ENCODE measurements at regions not wholly inside any gene's neighbourhood (a gene's known extent, or its start where the extent isn't known, plus 50 kb on each side); places are given as distances from the start of the nearest gene placed in this dataset.

GRCh38 chr11:80424012-80424695, 983.3 kb upstream of the TENM4 start:
- Mint-ChIP-seq H3K27ac (ENCODE audit: unreplicated experiment) (no peak overlapping the region), H3K36me3 (ENCODE audit: low read depth, unreplicated experiment) (no peaks in the 10 kb centered on the region), H3K4me3 (ENCODE audit: unreplicated experiment) (no peak overlapping the region), H3K27me3 (ENCODE audit: unreplicated experiment) (no peaks in the 10 kb centered on the region), H3K9me3 (ENCODE audit: unreplicated experiment) (no peaks in the 10 kb centered on the region), H3K4me1 (ENCODE audit: unreplicated experiment) (no peaks in the 10 kb centered on the region)
- DNase-seq (ENCODE audit: low spot score) = no peak
- TF ChIP-seq CTCF (IDR thresholded peaks at IDR 0.05; ENCODE audit: unreplicated experiment) = no peak

DNA sequence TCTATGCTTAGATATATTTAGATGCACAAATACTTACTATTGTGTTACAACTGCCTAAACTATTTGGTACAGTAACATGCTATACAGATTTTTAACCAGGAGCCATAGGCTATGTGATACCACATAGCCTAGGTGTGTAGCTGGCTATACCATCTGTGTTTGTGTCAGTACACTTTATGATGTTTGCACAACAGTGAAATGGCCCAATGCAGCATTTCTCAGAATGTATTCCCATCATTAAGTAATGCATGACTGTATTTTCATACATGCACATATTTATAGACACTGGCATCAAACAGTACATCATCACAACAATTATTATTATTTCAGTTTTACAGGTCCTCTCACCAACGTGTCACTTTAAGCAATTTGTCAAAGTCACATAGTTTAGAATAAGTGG, 979.5 kb upstream of the TENM4 start:
- Mint-ChIP-seq H3K4me3 (ENCODE audit: unreplicated experiment) (no peak overlapping the region), H3K4me1 (ENCODE audit: unreplicated experiment) (no peaks in the 10 kb centered on the region), H3K27me3 (ENCODE audit: unreplicated experiment) (no peaks in the 10 kb centered on the region), H3K36me3 (ENCODE audit: low read depth, unreplicated experiment) (no peaks in the 10 kb centered on the region), H3K9me3 (ENCODE audit: unreplicated experiment) (no peaks in the 10 kb centered on the region), H3K27ac (ENCODE audit: unreplicated experiment) (no peak overlapping the region)
- no peak for DNase-seq (ENCODE audit: low spot score)
- TF ChIP-seq CTCF (IDR thresholded peaks at IDR 0.05; ENCODE audit: unreplicated experiment) = no peak

DNA sequence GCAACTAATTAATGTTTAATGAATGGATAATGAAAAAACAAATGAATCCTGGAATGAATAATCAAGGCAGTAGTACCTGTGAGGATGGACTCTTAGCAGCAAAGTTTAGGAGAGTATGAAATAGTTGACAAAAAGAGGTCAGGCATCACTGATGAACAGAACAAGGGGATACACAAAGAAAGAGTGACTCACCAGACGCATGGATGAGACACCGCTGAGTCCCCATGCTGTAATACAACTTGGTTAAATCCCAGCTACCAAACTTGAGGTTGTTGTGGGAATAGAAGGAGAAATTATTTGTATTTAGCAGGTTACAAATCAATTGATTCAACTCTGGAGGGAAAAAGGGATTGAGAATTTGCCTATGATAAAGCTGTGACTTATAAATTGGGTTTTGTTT, 976.9 kb upstream of the TENM4 start:
- H3K27ac Mint-ChIP-seq (ENCODE audit: unreplicated experiment) = no peak overlapping the region

GRCh38 chr11:80415580-80415979, 974.8 kb upstream of the TENM4 start:
- no peak for DNase-seq (ENCODE audit: low spot score)
- Mint-ChIP-seq H3K4me3 (ENCODE audit: unreplicated experiment) (no peak overlapping the region), H3K4me1 (ENCODE audit: unreplicated experiment) (no peaks in the 10 kb centered on the region), H3K27ac (ENCODE audit: unreplicated experiment) (no peak overlapping the region), H3K27me3 (ENCODE audit: unreplicated experiment) (no peaks in the 10 kb centered on the region), H3K36me3 (ENCODE audit: low read depth, unreplicated experiment) (no peaks in the 10 kb centered on the region), H3K9me3 (ENCODE audit: unreplicated experiment) (no peaks in the 10 kb centered on the region)
- no peak for TF ChIP-seq CTCF (IDR thresholded peaks at IDR 0.05; ENCODE audit: unreplicated experiment)

More for the DNA sequence above, 976.9 kb upstream of the TENM4 start:
- DNase-seq (ENCODE audit: low spot score) = no peak
- H3K4me1 Mint-ChIP-seq (ENCODE audit: unreplicated experiment) = no peaks in the 10 kb centered on the region
- H3K36me3 Mint-ChIP-seq (ENCODE audit: low read depth, unreplicated experiment) = no peaks in the 10 kb centered on the region
- no peaks in the 10 kb centered on the region for H3K9me3 Mint-ChIP-seq (ENCODE audit: unreplicated experiment)
- no peak for TF ChIP-seq CTCF (IDR thresholded peaks at IDR 0.05; ENCODE audit: unreplicated experiment)
- H3K27me3 Mint-ChIP-seq (ENCODE audit: unreplicated experiment) = no peaks in the 10 kb centered on the region
- no peak overlapping the region for H3K4me3 Mint-ChIP-seq (ENCODE audit: unreplicated experiment)

- H3K27ac Mint-ChIP-seq (ENCODE audit: unreplicated experiment) = no peak overlapping the region
- TF ChIP-seq CTCF (IDR thresholded peaks at IDR 0.05; ENCODE audit: unreplicated experiment) = no peak
- H3K9me3 Mint-ChIP-seq (ENCODE audit: unreplicated experiment) = no peaks in the 10 kb centered on the region
- DNase-seq (ENCODE audit: low spot score) = no peak
- no peaks in the 10 kb centered on the region for H3K4me1 Mint-ChIP-seq (ENCODE audit: unreplicated experiment)
- no peaks in the 10 kb centered on the region for H3K36me3 Mint-ChIP-seq (ENCODE audit: low read depth, unreplicated experiment)
- H3K27me3 Mint-ChIP-seq (ENCODE audit: unreplicated experiment) = no peaks in the 10 kb centered on the region
- no peak overlapping the region for H3K4me3 Mint-ChIP-seq (ENCODE audit: unreplicated experiment)
These were observed 973.6 kb upstream of the TENM4 start for GRCh38 chr11:80414181-80415165.
